Liver (tissue), 8 donors: ENCODE measurements at regions not wholly inside any gene's neighbourhood (a gene's known extent, or its start where the extent isn't known, plus 50 kb on each side); places are given as distances from the start of the nearest gene placed in this dataset.

Experiments
- DNase-seq: peaks from one replicate; pipeline ENCODE4 v3.0.0-alpha.2; 2017; ENCODE audit warnings: low spot score
- H3K27ac ChIP-seq, 2 donors: one replicate each; pipeline ENCODE4 v1.7.0; 2013; ENCODE audit warnings: inconsistent platforms in 2 of 2, low read length in 2 of 2, control low read depth in 1 of 2, low read depth in 1 of 2, mild to moderate bottlenecking in 1 of 2
- H3K27me3 ChIP-seq, 4 donors: one replicate each; pipeline versions ENCODE4 v1.6.1 to v1.7.0; 2013; ENCODE audit warnings: low read length in 3 of 4, inconsistent platforms in 1 of 4, mild to moderate bottlenecking in 1 of 4, moderate library complexity in 1 of 4; ENCODE audit not compliant: control insufficient read depth in 4 of 4, insufficient read depth in 4 of 4
- H3K36me3 ChIP-seq, 4 donors: one replicate each; pipeline versions ENCODE4 v1.6.1 to v1.7.0; 2013; ENCODE audit warnings: low read length in 3 of 4, mild to moderate bottlenecking in 3 of 4, low read depth in 1 of 4, moderate library complexity in 1 of 4; ENCODE audit not compliant: control insufficient read depth in 4 of 4, insufficient read depth in 3 of 4
- H3K4me1 ChIP-seq, 4 donors: one replicate each; pipeline versions ENCODE4 v1.6.1 to v1.7.0; 2013; ENCODE audit warnings: low read length in 3 of 4, mild to moderate bottlenecking in 3 of 4, moderate library complexity in 1 of 4; ENCODE audit not compliant: control insufficient read depth in 4 of 4, insufficient read depth in 4 of 4
- H3K4me3 ChIP-seq, 3 donors: one replicate each; pipeline versions ENCODE4 v1.6.1 to v1.7.0; 2013; ENCODE audit warnings: low read length in 3 of 3, control low read depth in 1 of 3, low read depth in 1 of 3, mild to moderate bottlenecking in 1 of 3
- H3K9ac ChIP-seq, 2 donors: one replicate each; pipeline ENCODE4 v1.7.0; 2013; ENCODE audit warnings: low read length in 2 of 2, mild to moderate bottlenecking in 2 of 2, moderate library complexity in 2 of 2, control low read depth in 1 of 2, low read depth in 1 of 2
- H3K9me3 ChIP-seq, 4 donors: one replicate each; pipeline versions ENCODE4 v1.6.1 to v1.7.0; 2013; ENCODE audit warnings: low read length in 3 of 4; ENCODE audit not compliant: control insufficient read depth in 4 of 4
- CTCF ChIP-seq: fragments of 150-350 bp; IDR thresholded peaks from 2 replicates; pipeline ENCODE4 v1.5.1; 2017; ENCODE audit warnings: improper control_type of control experiment, low read depth, low read length; ENCODE audit not compliant: missing input control
- EGR1 ChIP-seq, 2 donors: IDR thresholded peaks; 2 replicates each; pipeline ENCODE4 v1.6.1; 2016 to 2018; ENCODE audit warnings: antibody characterized with exemption in 2 of 2, low read depth in 2 of 2
- FOXA1 ChIP-seq: IDR thresholded peaks from 2 replicates; pipeline ENCODE4 v1.6.1; 2016; ENCODE audit warnings: antibody characterized with exemption
- FOXA2 ChIP-seq: IDR thresholded peaks from 2 replicates; pipeline ENCODE4 v1.6.1; 2016; ENCODE audit warnings: antibody characterized with exemption
- GABPA ChIP-seq, 2 donors: IDR thresholded peaks in 1 of 2; conservative IDR thresholded peaks in 1 of 2; 2 replicates each; pipeline ENCODE4 v1.6.1; 2016; ENCODE audit warnings: antibody characterized with exemption in 2 of 2, mild to moderate bottlenecking in 1 of 2, moderate library complexity in 1 of 2
- HNF4A ChIP-seq, 2 donors: conservative IDR thresholded peaks; 2 replicates each; pipeline ENCODE4 v1.6.1; 2016; ENCODE audit warnings: antibody characterized with exemption in 2 of 2, mild to moderate bottlenecking in 2 of 2
- HNF4G ChIP-seq: IDR thresholded peaks from 2 replicates; pipeline ENCODE4 v1.6.1; 2016; ENCODE audit warnings: antibody characterized with exemption
- JUND ChIP-seq, 2 donors: IDR thresholded peaks; 2 replicates each; pipeline ENCODE4 v1.6.1; 2016; ENCODE audit warnings: antibody characterized with exemption in 2 of 2
- MAX ChIP-seq: IDR thresholded peaks from 2 replicates; pipeline ENCODE4 v1.6.1; 2016; ENCODE audit warnings: antibody characterized with exemption
- RAD21 ChIP-seq, 2 donors: IDR thresholded peaks; 2 replicates each; pipeline ENCODE4 v1.6.1; 2016; ENCODE audit warnings: antibody characterized with exemption in 2 of 2, mild to moderate bottlenecking in 2 of 2
- REST ChIP-seq: IDR thresholded peaks from 2 replicates; pipeline ENCODE4 v1.6.1; 2016; ENCODE audit warnings: antibody characterized with exemption, mild to moderate bottlenecking
- RXRA ChIP-seq, 2 donors: IDR thresholded peaks; 2 replicates each; pipeline ENCODE4 v1.6.1; 2017 to 2018; ENCODE audit warnings: antibody characterized with exemption in 2 of 2, mild to moderate bottlenecking in 1 of 2
- SP1 ChIP-seq: IDR thresholded peaks from 2 replicates; pipeline ENCODE4 v1.6.1; 2018; ENCODE audit warnings: antibody characterized with exemption, mild to moderate bottlenecking
- YY1 ChIP-seq: IDR thresholded peaks from 2 replicates; pipeline ENCODE4 v1.6.1; 2016; ENCODE audit warnings: antibody characterized with exemption, mild to moderate bottlenecking
- ZBTB33 ChIP-seq: IDR thresholded peaks from 2 replicates; pipeline ENCODE4 v1.6.1; 2016; ENCODE audit warnings: antibody characterized with exemption
- WGBS: extraction: QIAGEN DNeasy Blood & Tissue Kit; methylation state at CpG from one replicate; pipeline ENCODE4 v1.1.7; 2013; 5-methylcytosine and 5-hydroxymethylcytosine counted together
- donor health status: healthy.
- donor health status: healthy.
- donor health status: healthy.
- donor health status: healthy.
- donor health status: healthy.

- TF ChIP-seq CTCF, result no peak
- TF ChIP-seq RXRA (IDR thresholded peaks at IDR 0.05), result no peak
- no peak for TF ChIP-seq EGR1 (IDR thresholded peaks at IDR 0.05; ENCODE audit: low read depth in 2 of 2)
- TF ChIP-seq SP1, result no peak
- TF ChIP-seq GABPA (IDR thresholded peaks at IDR 0.05 in 1 of 2, conservative IDR thresholded peaks at IDR 0.05 in 1 of 2), result no peak
- TF ChIP-seq HNF4A (conservative IDR thresholded peaks at IDR 0.05), result no peak
- no peak for TF ChIP-seq FOXA1
- TF ChIP-seq HNF4G, result no peak
- no peak for TF ChIP-seq RAD21 (IDR thresholded peaks at IDR 0.05)
- no peak for TF ChIP-seq FOXA2
Measured at GRCh38 chr10:44765299-44765698, 145.8 kb upstream of the TMEM72 start (continued).

- 87% methylated on average over 5 of the region's 5 CpGs for WGBS
- Histone ChIP-seq H3K4me3 (no peak overlapping the region), H3K36me3 (no peaks in the 10 kb centered on the region), H3K27ac (no peak overlapping the region), H3K27me3 (no peaks in the 10 kb centered on the region), H3K9ac (no peak overlapping the region), H3K4me1 (no peaks in the 10 kb centered on the region), H3K9me3 (peaks cover 0 to 1% (median 0%) of the 10 kb centered on the region in 4 donors)
- DNase-seq, result no peak
- TF ChIP-seq SP1 (no peak), JUND (IDR thresholded peaks at IDR 0.05) (no peak), HNF4A (conservative IDR thresholded peaks at IDR 0.05) (no peak), MAX (no peak), FOXA2 (no peak), ZBTB33 (no peak), HNF4G (no peak), EGR1 (IDR thresholded peaks at IDR 0.05; ENCODE audit: low read depth in 2 of 2) (no peak), RAD21 (IDR thresholded peaks at IDR 0.05) (no peak)
Measured at GRCh38 chr10:44766631-44767030, 144.5 kb upstream of the TMEM72 start.

GRCh38 chr10:44769450-44769849 lies 141.7 kb upstream of the TMEM72 start:
- Histone ChIP-seq H3K27ac (no peak overlapping the region), H3K9ac (no peak overlapping the region), H3K27me3 (no peaks in the 10 kb centered on the region), H3K9me3 (peaks cover 0 to 1% (median 0%) of the 10 kb centered on the region in 4 donors), H3K4me1 (no peaks in the 10 kb centered on the region), H3K36me3 (no peaks in the 10 kb centered on the region), H3K4me3 (no peak overlapping the region)
- 35% methylated on average over 1 of the region's 1 CpG for WGBS
- TF ChIP-seq YY1 (no peak), REST (no peak)
- DNase-seq, result no peak
